Common myeloid progenitor, CD34-positive (primary cell): ENCODE measurements at regions not wholly inside any gene's neighbourhood (a gene's known extent, or its start where the extent isn't known, plus 50 kb on each side); places are given as distances from the start of the nearest gene placed in this dataset.

Experiments used
- CTCF ChIA-PET: fragments of 350-600 bp; sonication (Branson Sonifier 250); formaldehyde crosslinking; loops from one replicate; lab custom pipeline; 2021; ENCODE audit warnings: antibody characterized with exemption; lab: Charles Lee
- POLR2A ChIA-PET: fragments of 350-600 bp; sonication (Branson Sonifier 250); formaldehyde crosslinking; loops from one replicate; lab custom pipeline; 2021; ENCODE audit warnings: antibody characterized with exemption; lab: Charles Lee
- DNase-seq, 3 donors: peaks; one replicate each; pipeline versions ENCODE4 v3.0.0 to v3.0.0-alpha.2; 2013
- H3K27ac ChIP-seq, 2 experiments: 1 replicate in 1 of 2; 2 replicates in 1 of 2; pipeline ENCODE4 v1.7.0; 2013; ENCODE audit warnings: inconsistent platforms in 2 of 2, low read length in 2 of 2, mild to moderate bottlenecking in 2 of 2, low read depth in 1 of 2, moderate library complexity in 1 of 2; ENCODE audit not compliant: severe bottlenecking in 2 of 2, insufficient read depth in 1 of 2, poor library complexity in 1 of 2
- H3K27me3 ChIP-seq, 5 experiments: replicated peaks in 2 of 5; 1 replicate in 3 of 5; 2 replicates in 2 of 5; pipeline versions ENCODE4 v1.6.1 to v1.7.0; 2013; ENCODE audit warnings: low read length in 4 of 5, mild to moderate bottlenecking in 2 of 5, moderate library complexity in 2 of 5, inconsistent platforms in 1 of 5; ENCODE audit not compliant: insufficient read depth in 5 of 5, control insufficient read depth in 4 of 5
- H3K36me3 ChIP-seq, 4 experiments: 1 replicate in 2 of 4; 2 replicates in 2 of 4; pipeline versions ENCODE4 v1.6.1 to v1.7.0; 2013; ENCODE audit warnings: low read length in 3 of 4, control low read depth in 1 of 4, mild to moderate bottlenecking in 1 of 4; ENCODE audit not compliant: control insufficient read depth in 4 of 4, insufficient read depth in 4 of 4
- H3K4me1 ChIP-seq, 4 experiments: 1 replicate in 3 of 4; 2 replicates in 1 of 4; pipeline versions ENCODE4 v1.6.1 to v1.7.1; 2013; ENCODE audit warnings: low read length in 3 of 4, mild to moderate bottlenecking in 3 of 4, control low read depth in 1 of 4, inconsistent platforms in 1 of 4, moderate library complexity in 1 of 4; ENCODE audit not compliant: control insufficient read depth in 4 of 4, insufficient read depth in 4 of 4; ENCODE audit errors: control extremely low read depth in 1 of 4
- H3K4me3 ChIP-seq, 7 experiments: 1 replicate in 4 of 7; 2 replicates in 3 of 7; pipeline versions ENCODE4 v1.5.1 to v1.7.0; 2013; ENCODE audit warnings: mild to moderate bottlenecking in 7 of 7, low read length in 6 of 7, moderate library complexity in 6 of 7, inconsistent platforms in 2 of 7, low read depth in 2 of 7, control low read depth in 1 of 7; ENCODE audit not compliant: insufficient read depth in 4 of 7, control insufficient read depth in 1 of 7; ENCODE audit errors: extremely low read depth in 1 of 7
- H3K9me3 ChIP-seq, 5 experiments: 1 replicate in 4 of 5; 2 replicates in 1 of 5; pipeline versions ENCODE4 v1.6.1 to v1.7.1; 2013; ENCODE audit warnings: low read length in 4 of 5, mild to moderate bottlenecking in 2 of 5, inconsistent platforms in 1 of 5, low read depth in 1 of 5, moderate library complexity in 1 of 5; ENCODE audit not compliant: control insufficient read depth in 4 of 5, insufficient read depth in 2 of 5; ENCODE audit errors: control extremely low read depth in 1 of 5
- WGBS: methylation state at CpG from one replicate; pipeline ENCODE4 v1.1.5; 2013; ENCODE audit not compliant: insufficient coverage; 5-methylcytosine and 5-hydroxymethylcytosine counted together

DNA sequence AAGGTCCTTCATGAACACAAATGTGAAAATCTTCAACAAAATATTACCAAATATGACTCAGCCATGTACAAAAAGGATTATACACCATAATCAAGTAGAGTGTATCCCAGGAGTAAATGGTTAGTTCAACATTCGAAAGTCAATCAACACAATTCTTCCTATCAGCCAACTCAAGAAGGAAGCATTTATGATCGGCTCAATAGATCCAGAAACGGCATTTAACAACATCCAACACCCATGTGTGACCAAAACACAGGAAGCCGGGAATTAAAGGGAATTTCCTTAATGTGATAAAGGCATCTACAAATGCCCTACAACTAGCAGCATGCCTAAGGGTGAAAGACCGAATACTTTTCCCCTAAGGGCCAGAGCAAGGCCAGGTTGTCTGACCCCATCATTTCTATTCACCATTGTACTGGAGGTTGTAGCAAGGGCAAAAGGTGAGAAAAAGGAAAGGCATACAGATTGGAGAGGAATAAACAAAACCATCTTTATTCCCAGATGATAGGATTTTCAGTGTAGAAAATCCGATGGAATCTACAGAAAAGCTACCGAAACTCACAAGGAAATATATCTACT lies 69.9 kb upstream of the CLDN5 start:
- no peaks in the 10 kb centered on the region for H3K27me3 ChIP-seq
- ChIA-PET POLR2A (no interaction called here), CTCF (interaction anchor here (1.4 kb wide), 1 partner anchor 36 kb away, joined by 3 read pairs; no protein-coding TSS in a partner anchor)
- WGBS: 67% methylated on average over 3 of the region's 7 CpGs
- H3K9me3 ChIP-seq: no peaks in the 10 kb centered on the region
- DNase-seq: no peak
- no peak overlapping the region for H3K4me3 ChIP-seq
- H3K4me1 ChIP-seq: peaks cover 0 to 5% (median 0%) of the 10 kb centered on the region in 4 experiments
- no peaks in the 10 kb centered on the region for H3K36me3 ChIP-seq
- H3K27ac ChIP-seq: no peak overlapping the region

GRCh38 chr22:19595532-19595931 lies 71.3 kb upstream of the CLDN5 start:
- ChIA-PET CTCF (no interaction called here), POLR2A (no interaction called here)
- no peak overlapping the region for H3K27ac ChIP-seq
- H3K9me3 ChIP-seq: no peaks in the 10 kb centered on the region
- WGBS: 81% methylated on average over 7 of the region's 7 CpGs
- H3K4me3 ChIP-seq: no peak overlapping the region
- peaks cover 0 to 5% (median 0%) of the 10 kb centered on the region in 4 experiments for H3K4me1 ChIP-seq
- no peaks in the 10 kb centered on the region for H3K36me3 ChIP-seq
- no peak for DNase-seq
- H3K27me3 ChIP-seq: no peaks in the 10 kb centered on the region

DNA sequence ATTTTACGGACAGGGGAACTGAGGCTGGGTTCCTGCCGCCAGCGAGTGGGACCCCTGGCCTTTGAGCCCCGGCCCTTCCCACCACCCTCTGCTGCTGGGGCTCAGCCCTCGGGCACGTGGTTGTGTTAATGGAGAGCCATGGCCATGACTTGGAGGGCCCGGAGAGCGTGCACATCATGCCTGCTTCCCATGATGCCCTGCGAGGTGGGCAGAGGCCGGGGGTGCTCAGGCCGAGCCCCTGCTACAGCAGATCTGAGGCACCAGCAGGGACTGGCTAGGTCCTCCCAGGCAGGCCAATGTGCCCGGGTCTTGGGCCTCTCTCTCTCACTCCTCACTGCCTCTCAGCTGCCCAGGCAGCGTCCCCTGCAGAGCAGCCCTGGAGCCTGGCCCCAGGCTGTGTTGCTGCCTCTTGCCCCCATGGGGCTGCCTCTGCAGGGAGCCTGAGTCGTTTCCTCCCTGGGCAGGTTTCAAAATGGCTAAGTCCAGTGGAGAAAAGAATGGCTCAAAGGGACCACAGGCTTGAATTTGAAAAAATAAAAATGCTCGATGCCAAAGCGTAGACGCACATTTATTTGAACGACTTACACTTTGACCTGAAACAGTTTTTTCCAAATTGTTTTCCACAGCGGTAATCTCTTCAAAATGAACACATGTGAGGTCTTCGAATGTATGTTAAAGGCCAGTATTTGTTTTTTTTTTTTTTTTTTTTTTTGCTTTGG lies 72.6 kb upstream of the CLDN5 start:
- no peak for DNase-seq
- Histone ChIP-seq H3K27ac (no peak overlapping the region), H3K4me3 (no peak overlapping the region), H3K4me1 (peaks cover 0 to 5% (median 0%) of the 10 kb centered on the region in 4 experiments), H3K9me3 (no peaks in the 10 kb centered on the region), H3K36me3 (no peaks in the 10 kb centered on the region), H3K27me3 (no peaks in the 10 kb centered on the region)
- CTCF ChIA-PET: no interaction called here
- 90% methylated on average over 18 of the region's 20 CpGs for WGBS
- POLR2A ChIA-PET: no interaction called here

DNA sequence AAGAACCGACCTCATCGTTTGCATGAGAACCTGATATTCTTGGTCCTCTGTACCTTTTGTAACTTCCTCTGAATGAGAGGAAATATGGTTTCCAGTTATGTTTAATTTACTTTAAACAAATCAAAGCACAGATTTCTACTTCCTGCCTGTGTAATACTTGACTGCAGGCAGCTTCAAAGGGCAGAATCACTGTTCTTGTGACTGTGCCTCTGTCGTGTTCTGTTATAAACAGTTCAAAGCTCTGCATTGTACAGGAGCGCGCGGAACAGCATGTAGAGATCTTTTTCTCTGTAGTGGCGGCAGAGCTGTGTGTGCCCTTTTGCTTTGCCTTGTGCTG lies 73.2 kb upstream of the CLDN5 start:
- no peaks in the 10 kb centered on the region for H3K9me3 ChIP-seq
- ChIA-PET POLR2A (no interaction called here), CTCF (no interaction called here)
- DNase-seq: no peak
- H3K27ac ChIP-seq: no peak overlapping the region
- H3K4me3 ChIP-seq: no peak overlapping the region
- peaks cover 0 to 5% (median 0%) of the 10 kb centered on the region in 4 experiments for H3K4me1 ChIP-seq
- 50% methylated on average over 1 of the region's 7 CpGs for whole genome bisulfite sequencing
- no peaks in the 10 kb centered on the region for H3K27me3 ChIP-seq
- H3K36me3 ChIP-seq: no peaks in the 10 kb centered on the region

DNA sequence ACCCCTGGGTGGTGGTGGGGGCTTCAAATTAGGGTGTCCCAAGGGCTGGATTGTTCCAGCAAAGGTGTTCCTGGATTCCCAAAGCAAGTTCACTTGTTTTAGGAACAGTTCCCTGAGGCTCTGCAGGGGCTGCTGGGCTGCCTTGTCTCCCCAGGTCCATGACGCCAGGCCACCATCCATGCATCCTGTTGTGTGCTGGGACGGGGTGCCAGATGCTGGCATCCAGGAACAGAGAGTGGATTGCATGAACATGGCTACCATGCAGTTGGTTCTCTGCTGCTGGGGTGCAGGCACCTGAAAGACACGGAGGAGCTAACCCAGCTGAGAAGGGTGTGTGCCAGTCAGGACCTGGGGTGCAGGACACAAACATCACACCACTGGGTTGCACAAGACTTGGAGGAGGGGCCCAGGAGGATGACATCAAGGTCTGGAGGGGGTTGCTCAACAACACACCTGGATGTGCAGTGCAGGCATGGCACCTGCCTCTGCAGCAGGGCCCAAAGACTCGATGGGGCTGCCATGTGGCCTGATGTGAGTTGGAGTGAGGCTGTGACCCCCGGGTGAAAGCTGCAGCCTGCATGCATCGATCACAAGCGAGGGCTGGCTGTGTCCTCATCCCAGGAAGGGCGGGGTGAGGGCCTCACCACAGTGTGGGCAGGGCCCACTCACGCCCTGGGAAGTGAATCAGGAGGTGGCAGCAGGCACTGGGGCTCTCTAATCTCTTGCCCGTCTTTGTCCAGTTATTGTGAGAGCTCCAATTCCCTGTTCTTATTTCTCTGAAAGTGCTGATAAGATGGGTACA lies 74.0 kb upstream of the CLDN5 start:
- H3K27ac ChIP-seq: no peak overlapping the region
- H3K36me3 ChIP-seq: no peaks in the 10 kb centered on the region
- no peak for DNase-seq
- H3K4me1 ChIP-seq: peaks cover 0 to 5% (median 0%) of the 10 kb centered on the region in 4 experiments
- ChIA-PET POLR2A (no interaction called here), CTCF (interaction anchor here (0.6 to 1.5 kb wide), 3 partner anchors 19 to 102 kb away, joined by 3 to 4 read pairs (median 3); no protein-coding TSS in a partner anchor)
- H3K4me3 ChIP-seq: no peak overlapping the region
- no peaks in the 10 kb centered on the region for H3K27me3 ChIP-seq
- peaks cover 0 to 4% (median 0%) of the 10 kb centered on the region in 5 experiments for H3K9me3 ChIP-seq
- WGBS: 75% methylated on average over 6 of the region's 10 CpGs

- POLR2A ChIA-PET: no interaction called here
These were observed 74.8 kb upstream of the CLDN5 start for GRCh38 chr22:19599004-19599403.

More at GRCh38 chr22:19599004-19599403, 74.8 kb upstream of the CLDN5 start:
- no peak overlapping the region for H3K27ac ChIP-seq
- WGBS: 100% methylated on average over 5 of the region's 5 CpGs
- H3K36me3 ChIP-seq: no peaks in the 10 kb centered on the region
- H3K9me3 ChIP-seq: peaks cover 0 to 4% (median 0%) of the 10 kb centered on the region in 5 experiments
- CTCF ChIA-PET: interaction anchor here (0.8 to 1.5 kb wide), 3 partner anchors 11 to 103 kb away, joined by 3 to 4 read pairs (median 4); no protein-coding TSS in a partner anchor
- no peaks in the 10 kb centered on the region for H3K27me3 ChIP-seq
- no peak for DNase-seq
- H3K4me1 ChIP-seq: peaks cover 0 to 5% (median 0%) of the 10 kb centered on the region in 4 experiments
- H3K4me3 ChIP-seq: no peak overlapping the region
